HepG2 (cell line): ENCODE measurements at regions not wholly inside any gene's neighbourhood (a gene's known extent, or its start where the extent isn't known, plus 50 kb on each side); places are given as distances from the start of the nearest gene placed in this dataset.

Experiments used
- ATAC-seq: fragments of 200-7000 bp; cut with Tn5 transposase; 3 replicates; pipeline ENCODE4 v1.9.1; 2020; ENCODE audit warnings: mild to moderate bottlenecking, moderate library complexity
- BruUV-seq: library from RNA; stranded (reverse); fragments of 400-500 nt; replicated peaks from 2 replicates; lab custom pipeline; 2021; lab: Mats Ljungman, UMichigan
- CTCF ChIA-PET: fragments of 300-600 bp; formaldehyde crosslinking; extraction: SDS; loops from one replicate; lab custom pipeline; 2021; ENCODE audit warnings: low total read pairs, inconsistent platforms, low intra/inter-chr PET ratio; lab: Yijun Ruan, JAX
- POLR2A ChIA-PET: fragments of 350-600 bp; sonication (Branson Sonifier 250); formaldehyde crosslinking; loops from one replicate; lab custom pipeline; 2020; ENCODE audit warnings: antibody characterized with exemption, inconsistent platforms; lab: Yijun Ruan, JAX
- DNase-seq: peaks from one replicate; pipeline ENCODE4 v3.0.0-alpha.2; 2015; ENCODE audit warnings: low spot score
- FAIRE-seq: peaks from 3 replicates; lab custom pipeline; 2011; peaks lifted over from hg19 to GRCh38; lab: Jason Lieb, UNC
- H2AFZ ChIP-seq: one replicate; pipeline ENCODE4 v1.6.1; 2011; ENCODE audit warnings: low read length, inconsistent platforms
- H3K27ac ChIP-seq: fragments of 300-600 bp; 3 replicates; pipeline ENCODE4 v1.8.0; 2011; ENCODE audit warnings: mixed run types, mild to moderate bottlenecking, mixed read lengths, low read length, inconsistent platforms; ENCODE audit not compliant: insufficient read depth; ENCODE audit errors: extremely low read length
- H3K27me3 ChIP-seq, 2 experiments: fragments of 200-600 bp in 1 of 2; 2 replicates in 1 of 2; 3 replicates in 1 of 2; pipeline versions ENCODE4 v1.6.0 to v1.8.0; 2011; ENCODE audit warnings: low read length in 2 of 2, mild to moderate bottlenecking in 2 of 2, moderate library complexity in 2 of 2, inconsistent platforms in 1 of 2; ENCODE audit not compliant: insufficient read depth in 2 of 2, control insufficient read depth in 1 of 2
- H3K36me3 ChIP-seq, 2 experiments: fragments of 200-600 bp in 1 of 2; replicated peaks in 1 of 2; 2 replicates in 1 of 2; 3 replicates in 1 of 2; pipeline versions ENCODE4 v1.5.1 to v1.8.0; 2011; ENCODE audit warnings: low read length in 2 of 2, inconsistent platforms in 1 of 2; ENCODE audit not compliant: insufficient read depth in 2 of 2, control insufficient read depth in 1 of 2
- H3K4me1 ChIP-seq: 2 replicates; pipeline ENCODE4 v1.5.1; 2012; ENCODE audit warnings: low read length, inconsistent platforms; ENCODE audit not compliant: insufficient read depth
- H3K4me2 ChIP-seq: 2 replicates; pipeline ENCODE4 v1.6.0; 2011; ENCODE audit warnings: low read depth, low read length, inconsistent platforms
- H3K4me3 ChIP-seq, 3 experiments: fragments of 200-600 bp in 1 of 3; sonication (generic), shearing (Covaris generic) in 1 of 3; replicated peaks in 1 of 3; 2 replicates each; pipeline ENCODE4 v1.5.1; 2011 to 2016; ENCODE audit warnings: low read length in 3 of 3, inconsistent platforms in 2 of 3, low read depth in 2 of 3, mild to moderate bottlenecking in 2 of 3, control low read depth in 1 of 3, mixed read lengths in 1 of 3; ENCODE audit not compliant: insufficient read depth in 1 of 3
- H3K79me2 ChIP-seq: one replicate; pipeline ENCODE4 v1.6.1; 2011; ENCODE audit warnings: low read length, inconsistent platforms; ENCODE audit not compliant: insufficient read depth
- H3K9ac ChIP-seq: 2 replicates; pipeline ENCODE4 v1.6.0; 2011; ENCODE audit warnings: mild to moderate bottlenecking, low read depth, low read length, inconsistent platforms; ENCODE audit not compliant: insufficient read depth
- H3K9me3 ChIP-seq: 2 replicates; pipeline ENCODE4 v1.5.1; 2012; ENCODE audit warnings: mild to moderate bottlenecking, low read length
- H4K20me1 ChIP-seq: 2 replicates; pipeline ENCODE4 v1.6.0; 2011; ENCODE audit warnings: inconsistent platforms, mild to moderate bottlenecking, low read length, moderate library complexity; ENCODE audit not compliant: insufficient read depth
- AGO1 ChIP-seq: fragments of 200-400 bp; formaldehyde crosslinking; IDR thresholded peaks from 2 replicates; pipeline ENCODE4 v1.6.1; 2017; ENCODE audit warnings: mild to moderate bottlenecking, low read depth, low read length, moderate library complexity; ENCODE audit not compliant: poor library complexity, severe bottlenecking
- GRHL1 ChIP-seq: sonication (generic); formaldehyde crosslinking; conservative IDR thresholded peaks from 2 replicates; pipeline ENCODE4 v1.8.0; 2022; ENCODE audit warnings: missing genetic modification reagents
- KDM6A ChIP-seq: IDR thresholded peaks from 2 replicates; pipeline ENCODE4 v1.6.1; 2016; ENCODE audit warnings: low read depth
- TOE1 ChIP-seq: sonication (generic); formaldehyde crosslinking; IDR thresholded peaks from 2 replicates; pipeline ENCODE4 v1.4.0; 2020; ENCODE audit warnings: mild to moderate bottlenecking, missing genetic modification reagents
- ZMYM2 ChIP-seq: sonication (generic); formaldehyde crosslinking; IDR thresholded peaks from 2 replicates; pipeline ENCODE4 v1.8.0; 2022; ENCODE audit warnings: mild to moderate bottlenecking, missing genetic modification reagents
- ZNF3 ChIP-seq: IDR thresholded peaks from 2 replicates; pipeline ENCODE4 v1.7.0; 2017; ENCODE audit warnings: inconsistent platforms
- ZNF468 ChIP-seq: sonication (generic); formaldehyde crosslinking; IDR thresholded peaks from 2 replicates; pipeline ENCODE4 v1.8.0; 2022; ENCODE audit warnings: mild to moderate bottlenecking, moderate library complexity, missing genetic modification reagents
- ZNF546 ChIP-seq: sonication (generic); formaldehyde crosslinking; conservative IDR thresholded peaks from 2 replicates; pipeline ENCODE4 v1.8.1; 2023; ENCODE audit warnings: mild to moderate bottlenecking, missing genetic modification reagents
- ZNF552 ChIP-seq: sonication (generic); formaldehyde crosslinking; IDR thresholded peaks from 2 replicates; pipeline ENCODE4 v1.9.0; 2022; ENCODE audit warnings: missing genetic modification reagents, mild to moderate bottlenecking, borderline replicate concordance
- WGBS: methylation state at CpG from one replicate; pipeline ENCODE4 v1.1.6; 2017; ENCODE audit warnings: low lambda C conversion rate; 5-methylcytosine and 5-hydroxymethylcytosine counted together
- in situ Hi-C: cut with HindIII; loops from 2 replicates; pipeline ENCODE4 v1.10.0; 2017; ENCODE audit warnings: low pct_unique_long_range_greater_than_20kb; ENCODE audit not compliant: extremely low pct_ligation_motif_present
- intact Hi-C: fragments of 100-400 bp; cut with micrococcal nuclease; formaldehyde crosslinking; loops from one replicate; pipeline ENCODE4 v1.10.0; 2022; ENCODE audit not compliant: unreplicated experiment

- Histone ChIP-seq H3K9ac (no peak overlapping the region), H2AFZ (no peak overlapping the region), H3K36me3 (no peaks in the 10 kb centered on the region), H4K20me1 (no peaks in the 10 kb centered on the region), H3K27ac (no peak overlapping the region), H3K9me3 (no peaks in the 10 kb centered on the region), H3K27me3 (peaks cover 2 to 29% of the 10 kb centered on the region in 2 experiments; a peak in 3 of 5 replicates), H3K4me1 (peaks cover 8% of the 10 kb centered on the region; the same call in 1 of the 2 replicates), H3K79me2 (no peaks in the 10 kb centered on the region), H3K4me2 (no peak overlapping the region), H3K4me3 (no peak overlapping the region)
- in situ Hi-C loops (no loop called here), intact Hi-C loops (no loop called here)
- TF ChIP-seq ZNF552 (CRISPR knock-in tag) (no peak), TOE1 (CRISPR knock-in tag) (no peak), ZNF546 (CRISPR knock-in tag) (no peak), ZMYM2 (CRISPR knock-in tag) (no peak), ZNF468 (CRISPR knock-in tag) (no peak), ZNF3 (CRISPR knock-in tag) (no peak)
- ChIA-PET POLR2A (no interaction called here), CTCF (no interaction called here)
- ATAC-seq, result no peak
- no peak for DNase-seq
- FAIRE-seq, result no peak
- BruUV-seq, result no TSS peak
- 26% methylated on average over 14 of the region's 20 CpGs for WGBS
These were observed 151.0 kb upstream of the CHST15 start for GRCh38 chr10:124244256-124244877.

- Histone ChIP-seq H3K4me3 (no peak overlapping the region), H3K4me2 (no peak overlapping the region), H3K4me1 (peaks cover 8% of the 10 kb centered on the region; the same call in 1 of the 2 replicates), H3K9ac (no peak overlapping the region), H3K79me2 (no peaks in the 10 kb centered on the region), H3K27ac (no peak overlapping the region), H3K27me3 (peaks cover 2 to 29% of the 10 kb centered on the region in 2 experiments; a peak in 3 of 5 replicates), H4K20me1 (no peaks in the 10 kb centered on the region), H2AFZ (no peak overlapping the region), H3K36me3 (no peaks in the 10 kb centered on the region), H3K9me3 (no peaks in the 10 kb centered on the region)
- intact Hi-C loops (no loop called here), in situ Hi-C loops (no loop called here)
- DNase-seq (no peak), FAIRE-seq (no peak), ATAC-seq (no peak)
- POLR2A ChIA-PET, result no interaction called here
- no TSS peak for BruUV-seq
- WGBS, result 37% methylated on average over 7 of the region's 12 CpGs
- no peak for TF ChIP-seq GRHL1 (CRISPR knock-in tag)
- TF ChIP-seq AGO1, result no peak
- TF ChIP-seq KDM6A (CRISPR knock-in tag), result no peak
- CTCF ChIA-PET, result no interaction called here
These were observed 150.3 kb upstream of the CHST15 start for GRCh38 chr10:124243702-124244121.
